DOHH2 (cell line): ENCODE measurements at regions not wholly inside any gene's neighbourhood (a gene's known extent, or its start where the extent isn't known, plus 50 kb on each side); places are given as distances from the start of the nearest gene placed in this dataset.

ENCODE experiments used
- H3F3A ChIP-seq: fragments of 200-600 bp; sonication (generic), shearing (Covaris generic); 2 replicates; pipeline ENCODE4 v1.6.0; 2016; ENCODE audit warnings: antibody characterized with exemption, mild to moderate bottlenecking; ENCODE audit not compliant: control insufficient read depth, insufficient read depth
- H3K27ac ChIP-seq: fragments of 200-600 bp; sonication (generic); 2 replicates; pipeline ENCODE4 v1.5.1; 2014; ENCODE audit warnings: low read depth, mild to moderate bottlenecking, low read length, moderate library complexity
- H3K27me3 ChIP-seq: fragments of 200-600 bp; sonication (generic); 2 replicates; pipeline ENCODE4 v1.6.1; 2014; ENCODE audit warnings: mild to moderate bottlenecking, low read length, mixed read lengths; ENCODE audit not compliant: control insufficient read depth
- H3K36me3 ChIP-seq: fragments of 200-600 bp; sonication (generic); 2 replicates; pipeline ENCODE4 v1.6.1; 2014; ENCODE audit warnings: mild to moderate bottlenecking, low read length, moderate library complexity, mixed read lengths; ENCODE audit not compliant: control insufficient read depth
- H3K4me1 ChIP-seq: fragments of 200-600 bp; sonication (generic); 2 replicates; pipeline ENCODE4 v1.6.1; 2014; ENCODE audit warnings: mild to moderate bottlenecking, low read length, mixed read lengths; ENCODE audit not compliant: control insufficient read depth
- H3K4me2 ChIP-seq: fragments of 200-600 bp; sonication (generic); 2 replicates; pipeline ENCODE4 v1.6.0; 2014; ENCODE audit warnings: mild to moderate bottlenecking, low read length, moderate library complexity
- H3K4me3 ChIP-seq: fragments of 200-600 bp; sonication (generic); 2 replicates; pipeline ENCODE4 v1.5.1; 2014; ENCODE audit warnings: mild to moderate bottlenecking, low read length, mixed read lengths
- H3K79me2 ChIP-seq: fragments of 200-600 bp; sonication (generic); 2 replicates; pipeline ENCODE4 v1.6.1; 2014; ENCODE audit warnings: mild to moderate bottlenecking, low read length, mixed read lengths; ENCODE audit not compliant: control insufficient read depth
- H3K9me2 ChIP-seq: fragments of 200-600 bp; sonication (generic); replicated peaks from 2 replicates; pipeline ENCODE4 v1.6.1; 2014; ENCODE audit warnings: mild to moderate bottlenecking, low read length, mixed read lengths; ENCODE audit not compliant: control insufficient read depth
- H3K9me3 ChIP-seq: fragments of 200-600 bp; sonication (generic); 2 replicates; pipeline ENCODE4 v1.6.1; 2014; ENCODE audit warnings: antibody characterized with exemption, low read length, mixed read lengths; ENCODE audit not compliant: control insufficient read depth, insufficient read depth
- H4K20me1 ChIP-seq: fragments of 200-600 bp; sonication (generic); 2 replicates; pipeline ENCODE4 v1.6.0; 2014; ENCODE audit warnings: low read depth, mild to moderate bottlenecking, antibody characterized with exemption, low read length, moderate library complexity; ENCODE audit not compliant: control insufficient read depth, insufficient read depth
- EZH2phosphoT487 ChIP-seq: fragments of 200-600 bp; sonication (generic); IDR thresholded peaks from 2 replicates; pipeline ENCODE4 v1.6.1; 2017; ENCODE audit warnings: borderline replicate concordance, mild to moderate bottlenecking, antibody characterized with exemption, low read length, moderate library complexity, mixed read lengths
- TF ChIP-seq, protein P1 (sequence below): fragments of 200-600 bp; sonication (generic); IDR thresholded peaks from one replicate; pipeline ENCODE4 v1.5.1; 2014; ENCODE audit warnings: antibody characterized with exemption, mild to moderate bottlenecking, low read depth, low read length; ENCODE audit not compliant: poor library complexity, severe bottlenecking

DNA sequence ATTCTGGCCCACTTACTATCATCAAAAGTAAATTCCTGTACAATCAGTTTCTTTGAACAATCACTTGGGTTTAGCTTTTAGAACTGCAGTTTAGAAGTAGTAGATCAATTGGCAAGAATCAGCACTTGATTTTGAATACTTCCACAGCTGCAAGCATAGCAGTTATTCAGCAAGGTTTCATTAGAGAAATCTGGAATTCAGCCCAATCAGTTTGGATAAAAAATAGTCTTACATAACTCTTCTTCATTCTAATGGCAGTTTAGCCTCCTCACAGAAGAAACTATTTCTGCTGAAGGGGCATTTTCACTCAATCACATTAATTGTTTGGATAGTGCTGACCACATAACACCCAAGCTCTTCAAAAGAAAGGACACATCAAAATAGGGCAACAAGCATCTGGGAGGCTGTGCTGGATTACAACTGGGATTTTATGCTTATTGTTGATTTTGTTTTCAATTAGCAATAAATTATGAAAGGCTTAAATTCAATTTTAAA, 336.2 kb upstream of the PDE4D start:
- no peaks in the 10 kb centered on the region for H3K9me2 ChIP-seq
- no peaks in the 10 kb centered on the region for H3K4me1 ChIP-seq
- no peaks in the 10 kb centered on the region for H3F3A ChIP-seq
- H3K27ac ChIP-seq = no peak overlapping the region
- H3K4me3 ChIP-seq = no peak overlapping the region
- peaks cover 7% of the 10 kb centered on the region; the same call in 1 of the 2 replicates for H3K27me3 ChIP-seq
- no peaks in the 10 kb centered on the region for H4K20me1 ChIP-seq
- H3K9me3 ChIP-seq = no peaks in the 10 kb centered on the region
- H3K4me2 ChIP-seq = no peak overlapping the region
- no peaks in the 10 kb centered on the region for H3K36me3 ChIP-seq
- TF ChIP-seq, protein P1, sequence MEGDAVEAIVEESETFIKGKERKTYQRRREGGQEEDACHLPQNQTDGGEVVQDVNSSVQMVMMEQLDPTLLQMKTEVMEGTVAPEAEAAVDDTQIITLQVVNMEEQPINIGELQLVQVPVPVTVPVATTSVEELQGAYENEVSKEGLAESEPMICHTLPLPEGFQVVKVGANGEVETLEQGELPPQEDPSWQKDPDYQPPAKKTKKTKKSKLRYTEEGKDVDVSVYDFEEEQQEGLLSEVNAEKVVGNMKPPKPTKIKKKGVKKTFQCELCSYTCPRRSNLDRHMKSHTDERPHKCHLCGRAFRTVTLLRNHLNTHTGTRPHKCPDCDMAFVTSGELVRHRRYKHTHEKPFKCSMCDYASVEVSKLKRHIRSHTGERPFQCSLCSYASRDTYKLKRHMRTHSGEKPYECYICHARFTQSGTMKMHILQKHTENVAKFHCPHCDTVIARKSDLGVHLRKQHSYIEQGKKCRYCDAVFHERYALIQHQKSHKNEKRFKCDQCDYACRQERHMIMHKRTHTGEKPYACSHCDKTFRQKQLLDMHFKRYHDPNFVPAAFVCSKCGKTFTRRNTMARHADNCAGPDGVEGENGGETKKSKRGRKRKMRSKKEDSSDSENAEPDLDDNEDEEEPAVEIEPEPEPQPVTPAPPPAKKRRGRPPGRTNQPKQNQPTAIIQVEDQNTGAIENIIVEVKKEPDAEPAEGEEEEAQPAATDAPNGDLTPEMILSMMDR = no peak
- no peak for TF ChIP-seq EZH2phosphoT487
- no peaks in the 10 kb centered on the region for H3K79me2 ChIP-seq

DNA sequence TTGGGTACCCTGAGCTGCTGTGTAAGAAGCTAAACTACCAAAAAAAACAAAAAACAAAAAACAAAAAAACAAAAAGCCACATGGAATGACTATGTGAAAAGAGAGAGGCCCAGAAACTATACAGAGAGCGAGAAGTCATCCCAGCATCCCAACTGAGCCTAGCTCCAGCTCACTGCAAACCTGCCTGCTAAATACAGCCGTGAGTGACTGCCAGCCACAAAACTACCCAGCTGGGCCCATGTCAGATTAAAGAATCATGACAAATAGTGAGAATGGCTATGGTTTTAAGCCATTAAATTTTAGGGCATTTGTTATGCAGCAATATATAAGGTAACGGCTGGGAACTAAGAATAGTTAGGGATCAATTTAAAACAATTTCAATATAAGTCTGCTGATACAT, 335.1 kb upstream of the PDE4D start:
- H3K27me3 ChIP-seq = peaks cover 4% of the 10 kb centered on the region; the same call in 1 of the 2 replicates
- no peaks in the 10 kb centered on the region for H3K4me1 ChIP-seq
- H3K79me2 ChIP-seq = no peaks in the 10 kb centered on the region
- H3K27ac ChIP-seq = no peak overlapping the region
- H3K9me2 ChIP-seq = no peaks in the 10 kb centered on the region
- TF ChIP-seq, protein P1 = no peak
- TF ChIP-seq EZH2phosphoT487 = no peak
- H3F3A ChIP-seq = no peaks in the 10 kb centered on the region
- no peaks in the 10 kb centered on the region for H3K36me3 ChIP-seq
- no peaks in the 10 kb centered on the region for H3K9me3 ChIP-seq
- H3K4me3 ChIP-seq = no peak overlapping the region
- no peaks in the 10 kb centered on the region for H4K20me1 ChIP-seq
- H3K4me2 ChIP-seq = no peak overlapping the region

DNA sequence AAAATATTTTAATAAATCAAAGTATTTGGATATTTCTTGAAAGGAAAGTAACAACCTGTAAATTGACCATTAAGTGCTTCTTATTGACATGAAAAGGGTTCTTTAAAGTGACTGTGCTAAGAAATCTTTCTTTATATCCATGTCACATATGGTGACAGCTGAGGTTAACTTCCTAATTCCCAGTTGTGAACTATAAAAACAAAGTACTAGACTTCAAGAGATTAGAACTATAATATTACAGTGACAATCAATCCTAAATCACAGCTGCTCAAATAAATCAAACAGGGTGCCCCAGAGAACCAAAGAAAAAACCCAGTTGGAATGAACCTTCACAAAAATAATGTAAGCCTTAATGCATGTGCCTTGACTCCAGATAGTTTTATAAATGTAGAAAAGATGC, 332.6 kb upstream of the PDE4D start:
- H3K79me2 ChIP-seq = no peaks in the 10 kb centered on the region
- no peaks in the 10 kb centered on the region for H3K9me2 ChIP-seq
- no peak overlapping the region for H3K4me2 ChIP-seq
- H3K36me3 ChIP-seq = no peaks in the 10 kb centered on the region
- H3K9me3 ChIP-seq = no peaks in the 10 kb centered on the region
- H3F3A ChIP-seq = no peaks in the 10 kb centered on the region
- no peaks in the 10 kb centered on the region for H3K4me1 ChIP-seq
- no peak overlapping the region for H3K4me3 ChIP-seq
- no peak overlapping the region for H3K27ac ChIP-seq
- no peak for TF ChIP-seq EZH2phosphoT487
- TF ChIP-seq, protein P1 = no peak
- H3K27me3 ChIP-seq = 0 out of 2 replicates have a peak, but pooled peaks cover 3% of the 10 kb centered on the region
- no peaks in the 10 kb centered on the region for H4K20me1 ChIP-seq
